Astrocyte (in vitro differentiated cells and primary cell): ENCODE measurements at regions not wholly inside any gene's neighbourhood (a gene's known extent, or its start where the extent isn't known, plus 50 kb on each side); places are given as distances from the start of the nearest gene placed in this dataset.

Source experiments
- CTCF ChIP-seq: IDR thresholded peaks from 2 replicates; pipeline ENCODE4 v1.5.1; 2011; ENCODE audit warnings: low read depth, mild to moderate bottlenecking, inconsistent platforms, low read length, moderate library complexity; ENCODE audit not compliant: insufficient read depth
- EZH2 ChIP-seq: IDR thresholded peaks from 2 replicates; pipeline ENCODE4 v1.6.1; 2012; ENCODE audit warnings: mild to moderate bottlenecking, low read length, inconsistent platforms; ENCODE audit not compliant: insufficient read depth

DNA sequence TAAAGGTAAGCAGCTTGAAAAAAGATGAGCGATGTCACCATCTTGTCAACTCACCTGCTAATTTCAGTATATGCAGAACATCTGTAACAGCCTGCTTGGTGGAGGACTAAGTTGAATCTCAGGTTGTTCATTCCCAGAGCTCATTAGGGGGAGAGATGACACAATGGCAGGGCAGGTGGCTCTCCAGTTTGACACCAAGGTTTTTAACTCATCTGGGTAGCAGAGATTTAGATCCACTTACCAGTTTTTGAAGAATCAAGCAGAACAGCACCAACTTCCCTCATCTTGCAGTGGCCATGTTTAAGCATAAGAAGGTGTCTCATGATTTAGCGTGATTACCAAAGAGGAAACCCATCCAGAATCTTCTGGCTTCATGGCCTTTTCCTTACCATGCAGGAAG, 168.3 kb downstream of the TSHZ3 start:
- no peak for TF ChIP-seq CTCF
- no peak for TF ChIP-seq EZH2
